ENCODE measurements at regions not wholly inside any gene's neighbourhood (a gene's known extent, or its start where the extent isn't known, plus 50 kb on each side); places are given as distances from the start of the nearest gene placed in this dataset.
"Not testable (repeated sequence)": the region's sequence is repeated elsewhere in the genome, so short reads cannot be mapped to it uniquely, and the experiment has no call there.

- no peaks in the 10 kb centered on the region for H3K36me3 ChIP-seq (ENCODE audit: control insufficient read depth, insufficient read depth, low read length)
- no CpG with 5 or more reads among the region's 1 CpG for WGBS (ENCODE audit: insufficient coverage, low lambda C conversion rate)
- no peak for DNase-seq
- no peaks in the 10 kb centered on the region for H3K9me3 ChIP-seq (ENCODE audit: control insufficient read depth, low read depth, low read length)
- H3K27ac ChIP-seq (ENCODE audit: low read length), result no peak overlapping the region
- H3K4me3 ChIP-seq (ENCODE audit: low read length), result no peak overlapping the region
- no peaks in the 10 kb centered on the region for H3K27me3 ChIP-seq (ENCODE audit: control insufficient read depth, insufficient read depth, low read length)
- no peaks in the 10 kb centered on the region for H3K4me1 ChIP-seq (ENCODE audit: control insufficient read depth, insufficient read depth, low read length)
These were observed 745.3 kb upstream of the RAG2 start for GRCh38 chr11:37343290-37343689.

- Histone ChIP-seq H3K36me3 (ENCODE audit: control insufficient read depth, insufficient read depth, low read length) (no peaks in the 10 kb centered on the region), H3K4me3 (ENCODE audit: low read length) (no peak overlapping the region), H3K4me1 (ENCODE audit: control insufficient read depth, insufficient read depth, low read length) (no peaks in the 10 kb centered on the region), H3K9me3 (ENCODE audit: control insufficient read depth, low read depth, low read length) (no peaks in the 10 kb centered on the region), H3K27ac (ENCODE audit: low read length) (no peak overlapping the region), H3K27me3 (ENCODE audit: control insufficient read depth, insufficient read depth, low read length) (no peaks in the 10 kb centered on the region)
- WGBS (ENCODE audit: insufficient coverage, low lambda C conversion rate), result 100% methylated on average over 2 of the region's 2 CpGs
- no peak for DNase-seq
These were observed 738.4 kb upstream of the RAG2 start for GRCh38 chr11:37336401-37336800.

- no peaks in the 10 kb centered on the region for H3K4me1 ChIP-seq (ENCODE audit: control insufficient read depth, insufficient read depth, low read length)
- H3K36me3 ChIP-seq (ENCODE audit: control insufficient read depth, insufficient read depth, low read length), result no peaks in the 10 kb centered on the region
These were observed 735.3 kb upstream of the RAG2 start for GRCh38 chr11:37333345-37333744.

GRCh38 chr11:37323843-37324242 lies 725.8 kb upstream of the RAG2 start:
- Histone ChIP-seq H3K4me1 (ENCODE audit: control insufficient read depth, insufficient read depth, low read length) (no peaks in the 10 kb centered on the region), H3K4me3 (ENCODE audit: low read length) (no peak overlapping the region), H3K9me3 (ENCODE audit: control insufficient read depth, low read depth, low read length) (no peaks in the 10 kb centered on the region), H3K27me3 (ENCODE audit: control insufficient read depth, insufficient read depth, low read length) (no peaks in the 10 kb centered on the region), H3K36me3 (ENCODE audit: control insufficient read depth, insufficient read depth, low read length) (no peaks in the 10 kb centered on the region), H3K27ac (ENCODE audit: low read length) (no peak overlapping the region)
- DNase-seq, result no peak

More at GRCh38 chr11:37333345-37333744, 735.3 kb upstream of the RAG2 start:
- no peak overlapping the region for H3K27ac ChIP-seq (ENCODE audit: low read length)
- no peak overlapping the region for H3K4me3 ChIP-seq (ENCODE audit: low read length)
- no peaks in the 10 kb centered on the region for H3K9me3 ChIP-seq (ENCODE audit: control insufficient read depth, low read depth, low read length)
- WGBS (ENCODE audit: insufficient coverage, low lambda C conversion rate), result no CpG with 5 or more reads among the region's 1 CpG
- H3K27me3 ChIP-seq (ENCODE audit: control insufficient read depth, insufficient read depth, low read length), result no peaks in the 10 kb centered on the region
- no peak for DNase-seq

GRCh38 chr11:37322333-37323194 lies 724.5 kb upstream of the RAG2 start:
- DNase-seq, result no peak
- H3K4me1 ChIP-seq (ENCODE audit: control insufficient read depth, insufficient read depth, low read length), result no peaks in the 10 kb centered on the region

GRCh38 chr11:37320921-37321320 lies 722.9 kb upstream of the RAG2 start:
- Histone ChIP-seq H3K4me3 (ENCODE audit: low read length) (no peak overlapping the region), H3K36me3 (ENCODE audit: control insufficient read depth, insufficient read depth, low read length) (no peaks in the 10 kb centered on the region), H3K9me3 (ENCODE audit: control insufficient read depth, low read depth, low read length) (no peaks in the 10 kb centered on the region), H3K27ac (ENCODE audit: low read length) (no peak overlapping the region), H3K4me1 (ENCODE audit: control insufficient read depth, insufficient read depth, low read length) (no peaks in the 10 kb centered on the region), H3K27me3 (ENCODE audit: control insufficient read depth, insufficient read depth, low read length) (no peaks in the 10 kb centered on the region)
- no peak for DNase-seq

More at GRCh38 chr11:37322333-37323194, 724.5 kb upstream of the RAG2 start:
- H3K4me3 ChIP-seq (ENCODE audit: low read length), result no peak overlapping the region
- no peak overlapping the region for H3K27ac ChIP-seq (ENCODE audit: low read length)
- H3K27me3 ChIP-seq (ENCODE audit: control insufficient read depth, insufficient read depth, low read length), result no peaks in the 10 kb centered on the region
- 79% methylated on average over 3 of the region's 8 CpGs for WGBS (ENCODE audit: insufficient coverage, low lambda C conversion rate)
- no peaks in the 10 kb centered on the region for H3K36me3 ChIP-seq (ENCODE audit: control insufficient read depth, insufficient read depth, low read length)
- no peaks in the 10 kb centered on the region for H3K9me3 ChIP-seq (ENCODE audit: control insufficient read depth, low read depth, low read length)

- 100% methylated on average over 1 of the region's 1 CpG for WGBS (ENCODE audit: insufficient coverage, low lambda C conversion rate)
- Histone ChIP-seq H3K27ac (ENCODE audit: low read length) (no peak overlapping the region), H3K27me3 (ENCODE audit: control insufficient read depth, insufficient read depth, low read length) (no peaks in the 10 kb centered on the region), H3K36me3 (ENCODE audit: control insufficient read depth, insufficient read depth, low read length) (no peaks in the 10 kb centered on the region), H3K4me1 (ENCODE audit: control insufficient read depth, insufficient read depth, low read length) (no peaks in the 10 kb centered on the region), H3K9me3 (ENCODE audit: control insufficient read depth, low read depth, low read length) (no peaks in the 10 kb centered on the region), H3K4me3 (ENCODE audit: low read length) (no peak overlapping the region)
- DNase-seq, result no peak
These were observed 719.8 kb upstream of the RAG2 start for GRCh38 chr11:37317803-37318202.

- Histone ChIP-seq H3K27me3 (ENCODE audit: control insufficient read depth, insufficient read depth, low read length) (no peaks in the 10 kb centered on the region), H3K36me3 (ENCODE audit: control insufficient read depth, insufficient read depth, low read length) (no peaks in the 10 kb centered on the region), H3K4me3 (ENCODE audit: low read length) (no peak overlapping the region), H3K27ac (ENCODE audit: low read length) (no peak overlapping the region), H3K4me1 (ENCODE audit: control insufficient read depth, insufficient read depth, low read length) (no peaks in the 10 kb centered on the region), H3K9me3 (ENCODE audit: control insufficient read depth, low read depth, low read length) (peaks cover 8% of the 10 kb centered on the region)
- WGBS (ENCODE audit: insufficient coverage, low lambda C conversion rate), result no CpG with 5 or more reads among the region's 2 CpGs
- DNase-seq, result no peak
These were observed 715.2 kb upstream of the RAG2 start for GRCh38 chr11:37313266-37313665.

GRCh38 chr11:37306563-37306962 lies 708.5 kb upstream of the RAG2 start:
- H3K4me1 ChIP-seq (ENCODE audit: control insufficient read depth, insufficient read depth, low read length), result no peaks in the 10 kb centered on the region
- no peak for DNase-seq
- no CpG with 5 or more reads among the region's 1 CpG for WGBS (ENCODE audit: insufficient coverage, low lambda C conversion rate)
- H3K4me3 ChIP-seq (ENCODE audit: low read length), result no peak overlapping the region
- H3K9me3 ChIP-seq (ENCODE audit: control insufficient read depth, low read depth, low read length), result peaks cover 8% of the 10 kb centered on the region
- H3K36me3 ChIP-seq (ENCODE audit: control insufficient read depth, insufficient read depth, low read length), result no peaks in the 10 kb centered on the region
- no peaks in the 10 kb centered on the region for H3K27me3 ChIP-seq (ENCODE audit: control insufficient read depth, insufficient read depth, low read length)
- no peak overlapping the region for H3K27ac ChIP-seq (ENCODE audit: low read length)

- not testable (repeated sequence) for H3K4me1 ChIP-seq (ENCODE audit: control insufficient read depth, insufficient read depth, low read length); H3K4me3 ChIP-seq (ENCODE audit: low read length); DNase-seq; H3K27me3 ChIP-seq (ENCODE audit: control insufficient read depth, insufficient read depth, low read length); H3K9me3 ChIP-seq (ENCODE audit: control insufficient read depth, low read depth, low read length); H3K36me3 ChIP-seq (ENCODE audit: control insufficient read depth, insufficient read depth, low read length); H3K27ac ChIP-seq (ENCODE audit: low read length)
- WGBS (ENCODE audit: insufficient coverage, low lambda C conversion rate), result 90% methylated on average over 2 of the region's 5 CpGs
These were observed 703.4 kb upstream of the RAG2 start for GRCh38 chr11:37301405-37301804.

GRCh38 chr11:37298173-37298572 lies 700.1 kb upstream of the RAG2 start:
- Histone ChIP-seq H3K4me1 (ENCODE audit: control insufficient read depth, insufficient read depth, low read length) (no peaks in the 10 kb centered on the region), H3K4me3 (ENCODE audit: low read length) (no peak overlapping the region), H3K27me3 (ENCODE audit: control insufficient read depth, insufficient read depth, low read length) (no peaks in the 10 kb centered on the region), H3K9me3 (ENCODE audit: control insufficient read depth, low read depth, low read length) (peaks cover 4% of the 10 kb centered on the region), H3K27ac (ENCODE audit: low read length) (no peak overlapping the region), H3K36me3 (ENCODE audit: control insufficient read depth, insufficient read depth, low read length) (no peaks in the 10 kb centered on the region)
- no peak for DNase-seq
- no CpG with 5 or more reads among the region's 2 CpGs for WGBS (ENCODE audit: insufficient coverage, low lambda C conversion rate)
